ENCODE measurements at regions not wholly inside any gene's neighbourhood (a gene's known extent, or its start where the extent isn't known, plus 50 kb on each side); places are given as distances from the start of the nearest gene placed in this dataset.

DNA sequence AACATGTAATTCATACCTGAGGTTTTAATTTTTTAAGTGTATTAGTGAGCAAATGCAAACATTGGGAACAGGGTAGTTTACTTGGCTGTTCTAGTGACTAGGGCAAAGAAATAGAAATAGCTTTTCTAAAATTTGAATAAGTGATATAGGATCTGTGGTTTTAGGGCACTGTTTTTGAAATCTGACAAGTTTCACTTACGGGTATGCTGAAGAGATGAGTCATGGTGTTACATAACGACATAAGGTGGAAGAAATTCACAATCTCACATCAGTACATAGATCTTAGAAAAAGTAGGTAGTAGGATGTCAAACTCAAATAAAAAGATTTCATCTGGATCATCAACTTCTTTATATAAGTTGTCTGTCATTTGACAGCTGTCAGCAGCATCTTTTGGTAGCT is 772.3 kb downstream of the MAT2B start:
- TF ChIP-seq, protein P1, sequence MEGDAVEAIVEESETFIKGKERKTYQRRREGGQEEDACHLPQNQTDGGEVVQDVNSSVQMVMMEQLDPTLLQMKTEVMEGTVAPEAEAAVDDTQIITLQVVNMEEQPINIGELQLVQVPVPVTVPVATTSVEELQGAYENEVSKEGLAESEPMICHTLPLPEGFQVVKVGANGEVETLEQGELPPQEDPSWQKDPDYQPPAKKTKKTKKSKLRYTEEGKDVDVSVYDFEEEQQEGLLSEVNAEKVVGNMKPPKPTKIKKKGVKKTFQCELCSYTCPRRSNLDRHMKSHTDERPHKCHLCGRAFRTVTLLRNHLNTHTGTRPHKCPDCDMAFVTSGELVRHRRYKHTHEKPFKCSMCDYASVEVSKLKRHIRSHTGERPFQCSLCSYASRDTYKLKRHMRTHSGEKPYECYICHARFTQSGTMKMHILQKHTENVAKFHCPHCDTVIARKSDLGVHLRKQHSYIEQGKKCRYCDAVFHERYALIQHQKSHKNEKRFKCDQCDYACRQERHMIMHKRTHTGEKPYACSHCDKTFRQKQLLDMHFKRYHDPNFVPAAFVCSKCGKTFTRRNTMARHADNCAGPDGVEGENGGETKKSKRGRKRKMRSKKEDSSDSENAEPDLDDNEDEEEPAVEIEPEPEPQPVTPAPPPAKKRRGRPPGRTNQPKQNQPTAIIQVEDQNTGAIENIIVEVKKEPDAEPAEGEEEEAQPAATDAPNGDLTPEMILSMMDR (IDR thresholded peaks at IDR 0.05) = no peak
- TF ChIP-seq EZH2 (IDR thresholded peaks at IDR 0.05; ENCODE audit: borderline replicate concordance, insufficient read depth, low read depth, low read length, poor library complexity, severe bottlenecking) = no peak
